SJCRH30 (cell line): ENCODE measurements at regions not wholly inside any gene's neighbourhood (a gene's known extent, or its start where the extent isn't known, plus 50 kb on each side); places are given as distances from the start of the nearest gene placed in this dataset.
"Not testable (repeated sequence)": the region's sequence is repeated elsewhere in the genome, so short reads cannot be mapped to it uniquely, and the experiment has no call there.

Source experiments
- DNase-seq, 2 experiments: peaks; one replicate each; pipeline ENCODE4 v3.0.0-alpha.2; 2015 to 2020
- H3K27ac ChIP-seq: fragments of 250-450 bp; sonication (Bioruptor Pico); 2 replicates; pipeline ENCODE4 v1.5.1; 2020; ENCODE audit warnings: mild to moderate bottlenecking, moderate library complexity
- H3K27me3 ChIP-seq: fragments of 250-450 bp; sonication (Bioruptor Pico); 2 replicates; pipeline ENCODE4 v1.5.1; 2020; ENCODE audit warnings: mild to moderate bottlenecking, moderate library complexity
- H3K36me3 ChIP-seq: fragments of 250-450 bp; sonication (Bioruptor Pico); 2 replicates; pipeline ENCODE4 v1.5.1; 2020; ENCODE audit warnings: mild to moderate bottlenecking, moderate library complexity
- H3K4me1 ChIP-seq: fragments of 250-450 bp; sonication (Bioruptor Pico); 2 replicates; pipeline ENCODE4 v1.5.1; 2020; ENCODE audit warnings: mild to moderate bottlenecking, moderate library complexity
- H3K4me3 ChIP-seq: fragments of 250-450 bp; sonication (Bioruptor Pico); 2 replicates; pipeline ENCODE4 v1.5.1; 2020; ENCODE audit warnings: mild to moderate bottlenecking, moderate library complexity
- H3K9me3 ChIP-seq: fragments of 250-450 bp; sonication (Bioruptor Pico); replicated peaks from 2 replicates; pipeline ENCODE4 v1.5.1; 2020; ENCODE audit warnings: mild to moderate bottlenecking, moderate library complexity

GRCh38 chr17:83190004-83190385 lies 110.6 kb downstream of the METRNL start:
- Histone ChIP-seq H3K4me1 (peaks cover 24% of the 10 kb centered on the region), H3K27me3 (no peaks in the 10 kb centered on the region), H3K9me3 (peaks cover 11% of the 10 kb centered on the region), H3K36me3 (no peaks in the 10 kb centered on the region), H3K27ac (peak overlapping the region; percentile 72), H3K4me3 (no peak overlapping the region)
- DNase-seq = no peak

GRCh38 chr17:83190601-83191387 lies 111.4 kb downstream of the METRNL start:
- Histone ChIP-seq H3K4me3 (no peak overlapping the region), H3K27ac (peak overlapping the region; percentile 72), H3K27me3 (no peaks in the 10 kb centered on the region), H3K36me3 (no peaks in the 10 kb centered on the region), H3K4me1 (peaks cover 24% of the 10 kb centered on the region), H3K9me3 (peaks cover 11% of the 10 kb centered on the region)
- peak in 1 of 2 experiments; percentile 11 for DNase-seq

GRCh38 chr17:83191388-83192160 lies 112.2 kb downstream of the METRNL start:
- H3K4me1 ChIP-seq = peaks cover 24% of the 10 kb centered on the region
- no peak overlapping the region for H3K4me3 ChIP-seq
- H3K9me3 ChIP-seq = peaks cover 11% of the 10 kb centered on the region
- DNase-seq = peak in 1 of 2 experiments; percentile 3
- no peaks in the 10 kb centered on the region for H3K27me3 ChIP-seq
- H3K27ac ChIP-seq = no peak overlapping the region
- no peaks in the 10 kb centered on the region for H3K36me3 ChIP-seq

- DNase-seq = peak in 1 of 2 experiments; percentile 24
These were observed 112.9 kb downstream of the METRNL start for GRCh38 chr17:83192161-83192788.

DNA sequence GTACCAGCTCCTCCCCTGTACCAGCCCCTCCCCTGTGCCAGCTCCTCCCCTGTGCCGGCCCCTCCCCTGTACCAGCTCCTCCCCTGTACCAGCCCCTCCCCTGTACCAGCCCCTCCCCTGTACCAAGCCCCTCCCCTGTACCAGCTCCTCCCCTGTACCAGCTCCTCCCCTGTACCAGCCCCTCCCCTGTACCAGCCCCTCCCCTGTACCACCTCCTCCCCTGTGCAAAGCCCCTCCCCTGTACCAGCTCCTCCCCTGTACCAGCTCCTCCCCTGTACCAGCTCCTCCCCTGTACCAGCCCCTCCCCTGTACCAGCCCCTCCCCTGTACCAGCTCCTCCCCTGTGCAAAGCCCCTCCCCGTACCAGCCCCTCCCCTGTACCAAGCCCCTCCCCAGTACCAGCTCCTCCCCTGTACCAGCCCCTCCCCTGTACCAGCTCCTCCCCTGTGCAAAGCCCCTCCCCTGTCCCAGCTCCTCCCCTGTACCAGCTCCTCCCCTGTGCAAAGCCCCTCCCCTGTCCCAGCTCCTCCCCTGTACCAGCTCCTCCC lies 113.5 kb downstream of the METRNL start:
- not testable (repeated sequence) for H3K4me3 ChIP-seq, H3K36me3 ChIP-seq, H3K27ac ChIP-seq, H3K9me3 ChIP-seq, H3K27me3 ChIP-seq
- peaks cover 24% of the 10 kb centered on the region for H3K4me1 ChIP-seq
- peak in 1 of 2 experiments; percentile 4 for DNase-seq

More at GRCh38 chr17:83192161-83192788, 112.9 kb downstream of the METRNL start:
- Histone ChIP-seq H3K4me3 (no peak overlapping the region), H3K36me3 (no peaks in the 10 kb centered on the region), H3K9me3 (peaks cover 11% of the 10 kb centered on the region), H3K27me3 (no peaks in the 10 kb centered on the region), H3K27ac (no peak overlapping the region), H3K4me1 (peaks cover 24% of the 10 kb centered on the region)

- Histone ChIP-seq H3K9me3 (peaks cover 3% of the 10 kb centered on the region), H3K4me3 (no peak overlapping the region), H3K36me3 (no peaks in the 10 kb centered on the region), H3K4me1 (peaks cover 23% of the 10 kb centered on the region), H3K27me3 (no peaks in the 10 kb centered on the region; the same call in 1 of the 2 replicates), H3K27ac (no peak overlapping the region)
- DNase-seq = peak in 1 of 2 experiments; percentile 9
These were observed 114.2 kb downstream of the METRNL start for GRCh38 chr17:83193336-83194185.

GRCh38 chr17:83194186-83194561 lies 114.8 kb downstream of the METRNL start:
- H3K4me3 ChIP-seq = no peak overlapping the region
- H3K36me3 ChIP-seq = no peaks in the 10 kb centered on the region
- peaks cover 17% of the 10 kb centered on the region for H3K4me1 ChIP-seq
- peak in 1 of 2 experiments; percentile 4 for DNase-seq
- H3K9me3 ChIP-seq = no peaks in the 10 kb centered on the region; the same call in 1 of the 2 replicates
- H3K27ac ChIP-seq = no peak overlapping the region
- H3K27me3 ChIP-seq = no peaks in the 10 kb centered on the region; the same call in 1 of the 2 replicates

- H3K27me3 ChIP-seq = no peaks in the 10 kb centered on the region; the same call in 1 of the 2 replicates
- no peak overlapping the region for H3K27ac ChIP-seq
- peaks cover 16% of the 10 kb centered on the region for H3K4me1 ChIP-seq
- DNase-seq = peak in 1 of 2 experiments; percentile 2
- H3K4me3 ChIP-seq = no peak overlapping the region
- H3K9me3 ChIP-seq = no peaks in the 10 kb centered on the region; the same call in 1 of the 2 replicates
- no peaks in the 10 kb centered on the region for H3K36me3 ChIP-seq
These were observed 115.4 kb downstream of the METRNL start for GRCh38 chr17:83194761-83195329.

GRCh38 chr17:83195330-83196023 lies 116.1 kb downstream of the METRNL start:
- DNase-seq = no peak
- no peak overlapping the region for H3K27ac ChIP-seq
- no peak overlapping the region for H3K4me3 ChIP-seq
- H3K27me3 ChIP-seq = no peaks in the 10 kb centered on the region; the same call in 1 of the 2 replicates
- no peaks in the 10 kb centered on the region for H3K36me3 ChIP-seq
- no peaks in the 10 kb centered on the region; the same call in 1 of the 2 replicates for H3K9me3 ChIP-seq
- H3K4me1 ChIP-seq = peaks cover 16% of the 10 kb centered on the region

- H3K36me3 ChIP-seq = no peaks in the 10 kb centered on the region
- H3K4me1 ChIP-seq = peaks cover 17% of the 10 kb centered on the region
- H3K27me3 ChIP-seq = no peaks in the 10 kb centered on the region; the same call in 1 of the 2 replicates
- no peak overlapping the region for H3K4me3 ChIP-seq
- no peaks in the 10 kb centered on the region; the same call in 1 of the 2 replicates for H3K9me3 ChIP-seq
- peak in 1 of 2 experiments; percentile 48 for DNase-seq
- H3K27ac ChIP-seq = no peak overlapping the region
These were observed 116.6 kb downstream of the METRNL start for GRCh38 chr17:83196024-83196365.

GRCh38 chr17:83196366-83196765 lies 117.0 kb downstream of the METRNL start:
- Histone ChIP-seq H3K36me3 (no peaks in the 10 kb centered on the region), H3K4me3 (no peak overlapping the region), H3K27me3 (no peaks in the 10 kb centered on the region; the same call in 1 of the 2 replicates), H3K4me1 (peaks cover 17% of the 10 kb centered on the region), H3K27ac (no peak overlapping the region), H3K9me3 (no peaks in the 10 kb centered on the region; the same call in 1 of the 2 replicates)
- DNase-seq = no peak

DNA sequence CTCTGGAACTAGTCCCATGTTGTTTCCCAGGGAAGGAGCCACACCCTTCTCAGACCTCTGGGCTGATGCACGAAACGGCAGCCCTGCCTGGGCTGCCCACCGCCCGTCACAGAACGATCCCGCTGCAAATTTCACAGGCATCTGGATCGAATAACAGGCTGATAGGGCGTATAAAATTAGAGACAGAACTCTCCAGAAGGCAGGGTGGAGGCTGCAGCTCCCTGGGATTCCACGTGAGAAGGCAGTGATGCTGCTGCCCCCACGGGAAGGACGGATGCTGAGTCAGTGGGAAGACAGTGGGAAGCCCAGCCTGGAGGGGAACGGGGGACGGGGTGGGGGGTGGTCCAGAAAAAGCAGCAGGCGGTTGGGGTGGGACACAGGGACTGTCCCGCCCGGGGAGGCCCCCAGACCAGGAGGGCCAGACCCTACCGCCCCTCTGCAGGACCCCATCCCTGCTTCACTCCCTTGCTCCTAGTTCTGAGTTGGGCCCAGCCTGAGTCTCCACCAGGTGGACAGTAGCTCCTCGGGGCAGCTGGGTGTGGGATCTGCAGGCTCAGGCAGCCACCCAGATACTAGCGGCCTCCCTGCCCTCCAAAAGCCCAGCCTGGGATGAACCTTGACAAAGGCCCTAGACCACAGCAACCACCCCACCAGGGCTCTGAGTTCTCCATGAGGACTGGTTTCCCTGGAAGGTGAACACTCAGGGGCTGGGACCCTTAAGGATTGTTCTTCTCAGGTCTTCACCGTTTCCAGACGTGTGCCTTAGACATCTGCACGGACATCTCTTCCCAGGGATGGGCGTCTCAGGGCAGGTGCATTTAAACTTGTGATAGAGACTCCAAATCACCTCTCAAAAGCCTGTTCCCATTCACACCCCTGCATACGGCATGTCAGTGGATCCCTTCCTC lies 117.8 kb downstream of the METRNL start:
- no peak overlapping the region for H3K27ac ChIP-seq
- peak in 1 of 2 experiments; percentile 0 for DNase-seq

More for the DNA sequence above, 117.8 kb downstream of the METRNL start:
- Histone ChIP-seq H3K4me3 (no peak overlapping the region), H3K36me3 (no peaks in the 10 kb centered on the region), H3K9me3 (no peaks in the 10 kb centered on the region; the same call in 1 of the 2 replicates), H3K27me3 (no peaks in the 10 kb centered on the region; the same call in 1 of the 2 replicates), H3K4me1 (peaks cover 14% of the 10 kb centered on the region)
